ENCODE measurements at regions not wholly inside any gene's neighbourhood (a gene's known extent, or its start where the extent isn't known, plus 50 kb on each side); places are given as distances from the start of the nearest gene placed in this dataset.
"Not testable (repeated sequence)": the region's sequence is repeated elsewhere in the genome, so short reads cannot be mapped to it uniquely, and the experiment has no call there.

- Mint-ChIP-seq H3K4me3 (no peak overlapping the region), H3K27me3 (no peaks in the 10 kb centered on the region), H3K27ac (no peak overlapping the region), H3K36me3 (ENCODE audit: low read depth) (no peaks in the 10 kb centered on the region), H3K4me1 (no peaks in the 10 kb centered on the region)
- no peaks in the 10 kb centered on the region for H3K9me3 ChIP-seq (ENCODE audit: control insufficient read depth, low read length, poor library complexity, severe bottlenecking)
- ATAC-seq (no peak), DNase-seq (no peak)
Observed at GRCh38 chr4:160299608-160300007, 1196.7 kb downstream of the RAPGEF2 start.

DNA sequence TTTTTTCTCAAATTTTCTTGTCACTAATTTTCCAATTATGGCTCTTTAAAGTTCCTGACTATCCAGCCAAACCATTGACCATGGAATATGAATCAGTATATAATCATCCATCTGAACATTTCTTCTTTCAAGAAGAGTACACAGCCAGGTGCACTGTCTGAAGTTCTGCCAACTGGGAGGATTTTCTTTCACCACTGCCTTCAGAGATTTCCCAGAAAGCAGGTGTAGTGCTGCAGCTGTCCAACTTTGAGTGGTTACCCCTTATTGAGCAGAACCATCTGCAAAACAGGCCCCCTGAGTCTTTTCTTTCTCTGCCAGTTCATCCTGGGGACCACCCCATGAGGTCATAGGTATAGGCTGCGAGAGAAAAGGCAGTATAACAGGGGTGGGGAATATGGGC lies 1213.2 kb downstream of the RAPGEF2 start:
- H3K27me3 Mint-ChIP-seq = no peaks in the 10 kb centered on the region
- H3K9me3 ChIP-seq (ENCODE audit: control insufficient read depth, low read length, poor library complexity, severe bottlenecking) = no peaks in the 10 kb centered on the region
- no peak overlapping the region for H3K4me3 Mint-ChIP-seq
- no peak overlapping the region for H3K27ac Mint-ChIP-seq
- H3K36me3 Mint-ChIP-seq (ENCODE audit: low read depth) = no peaks in the 10 kb centered on the region
- no peaks in the 10 kb centered on the region for H3K4me1 Mint-ChIP-seq
- DNase-seq (no peak), ATAC-seq (no peak)

DNA sequence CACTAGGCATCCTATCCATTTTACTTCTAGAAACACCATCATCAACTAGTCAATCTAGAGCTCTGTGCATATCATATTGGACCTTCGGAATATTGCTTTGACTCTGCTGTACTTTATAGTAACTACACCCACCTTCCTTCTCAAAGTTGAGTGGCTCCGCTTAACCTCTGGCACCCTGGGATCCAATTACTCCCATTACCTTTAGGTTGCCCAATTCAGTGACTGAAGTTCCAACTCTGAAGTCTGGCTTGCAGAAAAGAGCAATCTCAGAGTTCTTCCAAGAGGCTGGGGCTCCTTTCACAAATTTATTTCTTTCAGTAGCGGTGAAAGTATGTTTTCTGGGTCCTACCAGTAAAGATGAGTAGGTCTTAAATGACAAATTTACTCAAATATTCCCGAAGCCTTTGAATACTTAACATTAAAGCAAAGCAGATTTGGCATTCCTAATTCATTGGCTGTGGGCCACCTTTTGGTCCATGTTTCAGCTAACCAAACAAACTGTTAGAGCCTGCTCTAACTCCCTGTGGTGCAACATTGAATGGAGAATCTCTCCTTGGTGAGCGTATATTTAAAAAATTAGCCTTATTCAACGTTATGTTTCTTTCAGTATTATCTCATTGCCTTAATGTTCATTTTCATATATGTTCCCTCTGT lies 1215.8 kb downstream of the RAPGEF2 start:
- no peak for ATAC-seq
- Mint-ChIP-seq H3K4me1 (no peaks in the 10 kb centered on the region), H3K4me3 (no peak overlapping the region), H3K27me3 (no peaks in the 10 kb centered on the region), H3K27ac (no peak overlapping the region), H3K36me3 (ENCODE audit: low read depth) (no peaks in the 10 kb centered on the region)
- no peaks in the 10 kb centered on the region for H3K9me3 ChIP-seq (ENCODE audit: control insufficient read depth, low read length, poor library complexity, severe bottlenecking)
- DNase-seq = no peak

GRCh38 chr4:160319221-160319867 lies 1216.5 kb downstream of the RAPGEF2 start:
- Mint-ChIP-seq H3K36me3 (ENCODE audit: low read depth) (no peaks in the 10 kb centered on the region), H3K27ac (no peak overlapping the region), H3K27me3 (no peaks in the 10 kb centered on the region), H3K4me1 (no peaks in the 10 kb centered on the region), H3K4me3 (no peak overlapping the region)
- H3K9me3 ChIP-seq (ENCODE audit: control insufficient read depth, low read length, poor library complexity, severe bottlenecking) = no peaks in the 10 kb centered on the region
- no peak for DNase-seq
- ATAC-seq = no peak

GRCh38 chr4:160319868-160320260 lies 1217.0 kb downstream of the RAPGEF2 start:
- no peak overlapping the region for H3K27ac Mint-ChIP-seq
- H3K27me3 Mint-ChIP-seq = no peaks in the 10 kb centered on the region
- H3K9me3 ChIP-seq (ENCODE audit: control insufficient read depth, low read length, poor library complexity, severe bottlenecking) = no peaks in the 10 kb centered on the region
- DNase-seq (no peak), ATAC-seq (no peak)
- H3K4me3 Mint-ChIP-seq = no peak overlapping the region
- H3K4me1 Mint-ChIP-seq = no peaks in the 10 kb centered on the region
- H3K36me3 Mint-ChIP-seq (ENCODE audit: low read depth) = no peaks in the 10 kb centered on the region

- Mint-ChIP-seq H3K36me3 (ENCODE audit: low read depth) (no peaks in the 10 kb centered on the region), H3K27me3 (no peaks in the 10 kb centered on the region), H3K4me3 (no peak overlapping the region), H3K27ac (no peak overlapping the region), H3K4me1 (no peaks in the 10 kb centered on the region)
- DNase-seq (no peak), ATAC-seq (no peak)
- no peaks in the 10 kb centered on the region for H3K9me3 ChIP-seq (ENCODE audit: control insufficient read depth, low read length, poor library complexity, severe bottlenecking)
Observed at GRCh38 chr4:160326110-160326509, 1223.2 kb downstream of the RAPGEF2 start.

- H3K9me3 ChIP-seq (ENCODE audit: control insufficient read depth, low read length, poor library complexity, severe bottlenecking) = no peaks in the 10 kb centered on the region
- Mint-ChIP-seq H3K36me3 (ENCODE audit: low read depth) (no peaks in the 10 kb centered on the region), H3K27me3 (no peaks in the 10 kb centered on the region), H3K4me3 (no peak overlapping the region), H3K27ac (no peak overlapping the region), H3K4me1 (no peaks in the 10 kb centered on the region)
- no peak for ATAC-seq
- no peak for DNase-seq
Observed at GRCh38 chr4:160347197-160347596, 1244.3 kb downstream of the RAPGEF2 start.

DNA sequence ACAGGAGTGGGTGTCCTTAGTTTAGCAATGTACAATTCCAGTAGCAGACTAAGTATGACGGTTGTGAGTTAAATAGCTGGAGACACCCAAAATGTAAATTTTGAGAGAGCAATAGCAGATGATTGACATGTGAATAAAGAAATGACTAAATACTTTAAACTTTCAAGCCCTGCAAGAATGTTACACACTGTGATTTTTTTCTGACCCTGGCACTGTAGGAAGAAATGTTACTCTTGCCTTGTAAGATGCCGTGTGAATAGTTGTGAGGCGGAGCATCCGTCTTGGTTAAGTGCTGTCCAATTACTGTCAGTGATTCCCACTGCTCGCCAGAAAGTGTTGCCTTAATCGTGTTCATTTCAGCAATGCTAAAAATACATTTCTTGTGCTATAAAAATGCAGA lies 1248.1 kb downstream of the RAPGEF2 start:
- no peak overlapping the region for H3K27ac Mint-ChIP-seq

DNA sequence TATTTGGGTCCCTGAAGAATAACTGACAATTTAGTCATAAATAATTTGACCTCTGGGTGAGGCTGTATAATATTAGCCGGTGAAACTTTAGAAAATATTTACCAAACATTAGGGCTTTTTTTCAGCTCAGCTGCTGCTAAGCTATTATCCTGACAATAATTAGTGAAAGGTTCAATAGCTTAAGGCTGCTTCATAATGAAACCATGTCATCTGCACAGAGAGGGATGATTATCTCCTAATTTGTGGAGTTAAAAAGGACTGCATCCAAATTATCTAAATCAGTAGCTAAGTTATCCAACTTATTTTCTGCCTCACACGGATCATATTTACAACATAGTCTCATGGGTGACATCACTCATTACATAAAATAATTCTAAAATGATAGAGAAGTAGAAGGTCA lies 1249.8 kb downstream of the RAPGEF2 start:
- no peaks in the 10 kb centered on the region for H3K9me3 ChIP-seq (ENCODE audit: control insufficient read depth, low read length, poor library complexity, severe bottlenecking)
- Mint-ChIP-seq H3K36me3 (ENCODE audit: low read depth) (no peaks in the 10 kb centered on the region), H3K27me3 (no peaks in the 10 kb centered on the region), H3K4me3 (no peak overlapping the region), H3K27ac (no peak overlapping the region), H3K4me1 (no peaks in the 10 kb centered on the region)
- DNase-seq (no peak), ATAC-seq (no peak)

More for the DNA sequence above, 1248.1 kb downstream of the RAPGEF2 start:
- DNase-seq (no peak), ATAC-seq (no peak)
- no peak overlapping the region for H3K4me3 Mint-ChIP-seq
- H3K4me1 Mint-ChIP-seq = no peaks in the 10 kb centered on the region
- H3K9me3 ChIP-seq (ENCODE audit: control insufficient read depth, low read length, poor library complexity, severe bottlenecking) = no peaks in the 10 kb centered on the region
- H3K36me3 Mint-ChIP-seq (ENCODE audit: low read depth) = no peaks in the 10 kb centered on the region
- no peaks in the 10 kb centered on the region for H3K27me3 Mint-ChIP-seq

DNA sequence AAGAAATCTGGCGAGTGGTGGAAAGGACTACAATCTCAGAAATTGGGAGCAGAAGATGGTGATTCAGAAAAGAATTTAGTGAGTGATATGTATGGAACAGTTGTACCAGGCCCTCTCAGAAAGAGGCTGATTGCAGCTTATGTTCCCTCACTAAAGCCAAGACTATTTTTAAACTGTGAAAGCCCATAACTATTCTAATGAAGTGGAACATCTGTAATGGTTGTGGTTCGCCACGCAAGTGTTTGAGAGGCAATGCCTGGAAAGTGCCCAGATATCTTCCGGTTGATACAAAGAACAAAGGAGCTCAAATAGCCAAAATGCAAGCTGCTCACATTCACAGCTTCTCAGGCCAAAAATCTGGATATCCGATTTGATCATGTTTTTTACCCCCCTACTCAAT lies 1250.7 kb downstream of the RAPGEF2 start:
- H3K4me1 Mint-ChIP-seq = no peaks in the 10 kb centered on the region
- no peaks in the 10 kb centered on the region for H3K27me3 Mint-ChIP-seq
- DNase-seq (no peak), ATAC-seq (no peak)
- H3K9me3 ChIP-seq (ENCODE audit: control insufficient read depth, low read length, poor library complexity, severe bottlenecking) = no peaks in the 10 kb centered on the region
- H3K4me3 Mint-ChIP-seq = no peak overlapping the region
- H3K36me3 Mint-ChIP-seq (ENCODE audit: low read depth) = no peaks in the 10 kb centered on the region
- no peak overlapping the region for H3K27ac Mint-ChIP-seq

- no peak overlapping the region for H3K27ac Mint-ChIP-seq
- H3K4me1 Mint-ChIP-seq = no peaks in the 10 kb centered on the region
- no peak for DNase-seq
- H3K36me3 Mint-ChIP-seq (ENCODE audit: low read depth) = no peaks in the 10 kb centered on the region
- no peaks in the 10 kb centered on the region for H3K27me3 Mint-ChIP-seq
- no peak for ATAC-seq
- H3K4me3 Mint-ChIP-seq = no peak overlapping the region
- H3K9me3 ChIP-seq (ENCODE audit: control insufficient read depth, low read length, poor library complexity, severe bottlenecking) = no peaks in the 10 kb centered on the region
Observed at GRCh38 chr4:160362478-160362877, 1259.6 kb downstream of the RAPGEF2 start.

DNA sequence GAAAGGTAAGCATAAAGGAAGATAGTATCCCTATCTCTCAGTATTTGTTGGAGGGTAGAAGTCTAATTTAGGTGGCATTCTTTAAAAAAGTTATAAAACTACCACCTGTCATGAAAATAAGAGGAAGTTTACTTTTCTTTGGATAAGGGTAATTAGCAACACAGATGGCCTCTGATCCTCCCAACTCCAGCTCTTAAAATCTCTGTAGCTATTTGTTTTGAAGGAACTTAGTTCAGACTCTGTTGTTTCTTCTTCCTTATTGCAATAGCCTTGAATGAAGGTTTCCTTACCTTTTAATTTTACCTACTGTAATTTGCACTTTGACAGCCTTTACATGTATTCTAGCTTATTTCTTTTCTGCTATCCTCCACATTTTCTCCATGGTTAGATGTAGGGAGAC lies 1261.3 kb downstream of the RAPGEF2 start:
- no peak for ATAC-seq
- no peak for DNase-seq
- no peaks in the 10 kb centered on the region for H3K4me1 Mint-ChIP-seq
- no peak overlapping the region for H3K27ac Mint-ChIP-seq
- H3K4me3 Mint-ChIP-seq = no peak overlapping the region
- no peaks in the 10 kb centered on the region for H3K9me3 ChIP-seq (ENCODE audit: control insufficient read depth, low read length, poor library complexity, severe bottlenecking)
- H3K36me3 Mint-ChIP-seq (ENCODE audit: low read depth) = no peaks in the 10 kb centered on the region
- H3K27me3 Mint-ChIP-seq = no peaks in the 10 kb centered on the region

DNA sequence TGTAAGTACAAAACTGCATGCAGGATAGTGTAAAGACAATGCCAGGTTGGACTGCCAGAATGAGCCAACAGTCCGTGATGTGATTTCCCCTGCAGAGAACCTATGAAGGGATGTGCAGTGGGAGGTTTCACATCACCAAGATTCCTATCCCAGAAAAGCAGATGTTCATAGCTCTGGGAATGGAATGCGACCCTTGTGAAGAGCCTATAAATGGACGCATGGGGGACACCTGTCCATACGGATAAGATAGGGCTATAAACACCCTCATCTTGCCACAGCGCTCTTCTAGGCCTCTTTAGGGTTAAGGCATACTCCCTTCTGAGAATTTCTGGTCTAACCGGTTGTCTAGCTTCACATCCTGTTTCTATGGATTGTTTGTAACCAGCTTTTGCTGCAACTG lies 1261.8 kb downstream of the RAPGEF2 start:
- not testable (repeated sequence) for ATAC-seq; H3K4me3 Mint-ChIP-seq; DNase-seq; H3K4me1 Mint-ChIP-seq; H3K27ac Mint-ChIP-seq; H3K36me3 Mint-ChIP-seq (ENCODE audit: low read depth); H3K27me3 Mint-ChIP-seq; H3K9me3 ChIP-seq (ENCODE audit: control insufficient read depth, low read length, poor library complexity, severe bottlenecking)

DNA sequence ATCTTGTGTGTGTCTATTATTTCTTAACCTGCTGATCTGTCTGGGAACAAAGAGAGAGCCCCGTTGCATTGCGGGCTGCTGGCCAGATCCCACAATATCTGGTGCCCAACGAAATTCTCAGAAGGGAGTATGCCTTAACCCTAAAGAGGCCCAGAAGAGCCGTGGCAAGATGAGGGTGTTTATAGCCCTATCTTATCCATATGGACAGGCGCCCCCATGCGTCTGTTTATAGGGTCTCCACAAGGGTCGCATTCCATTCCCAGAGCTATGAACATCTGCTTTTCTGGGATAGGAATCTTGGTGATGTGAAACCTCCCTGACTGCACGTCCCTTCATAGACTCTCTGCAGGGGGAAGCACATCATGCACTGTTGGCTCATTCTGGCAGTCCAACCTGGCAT lies 1262.5 kb downstream of the RAPGEF2 start:
- not testable (repeated sequence) for ATAC-seq; H3K27me3 Mint-ChIP-seq; DNase-seq; H3K36me3 Mint-ChIP-seq (ENCODE audit: low read depth); H3K4me1 Mint-ChIP-seq; H3K27ac Mint-ChIP-seq; H3K4me3 Mint-ChIP-seq; H3K9me3 ChIP-seq (ENCODE audit: control insufficient read depth, low read length, poor library complexity, severe bottlenecking)
